NB4 (cell line): ENCODE measurements at regions not wholly inside any gene's neighbourhood (a gene's known extent, or its start where the extent isn't known, plus 50 kb on each side); places are given as distances from the start of the nearest gene placed in this dataset.

Experiments
- DNase-seq: peaks from one replicate; pipeline ENCODE4 v3.0.0; 2010; ENCODE audit warnings: low read depth
- H3K4me3 ChIP-seq: one replicate; pipeline ENCODE4 v1.5.1; 2011; ENCODE audit warnings: mild to moderate bottlenecking, low read depth, low read length, moderate library complexity
- MYC ChIP-seq: IDR thresholded peaks from 2 replicates; pipeline ENCODE4 v1.6.1; 2011; ENCODE audit warnings: low read depth, low read length
- POLR2A ChIP-seq: IDR thresholded peaks from 2 replicates; pipeline ENCODE4 v1.6.1; 2011; ENCODE audit warnings: mild to moderate bottlenecking; ENCODE audit not compliant: insufficient read length; ENCODE audit errors: extremely low read depth
- TF ChIP-seq, protein P1 (sequence below): IDR thresholded peaks from one replicate; pipeline ENCODE4 v1.5.1; 2012; ENCODE audit warnings: low read depth, low read length
- TF ChIP-seq, protein P2 (sequence below): IDR thresholded peaks from 2 replicates; pipeline ENCODE4 v1.6.1; 2011; ENCODE audit warnings: low read depth, low read length

DNA sequence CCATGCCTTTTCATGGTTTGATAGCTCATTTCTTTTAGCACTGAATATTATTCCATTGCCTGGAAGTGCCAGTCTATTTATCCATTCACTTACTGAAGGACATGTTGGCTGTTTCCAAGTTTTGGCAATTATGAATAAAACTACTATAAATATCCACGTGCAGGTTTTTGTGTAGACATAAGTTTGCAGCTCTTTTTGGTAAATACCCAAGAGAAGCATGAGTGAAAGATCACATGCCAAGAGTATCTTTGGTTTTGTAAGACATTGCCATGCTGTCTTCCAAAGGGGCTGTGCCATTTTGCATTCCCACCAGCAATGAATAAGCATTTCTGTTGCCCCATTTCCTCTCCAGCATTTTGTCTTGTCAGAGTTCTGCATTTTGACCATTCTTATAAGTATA is 120.9 kb downstream of the MANEA start:
- TF ChIP-seq, protein P1, sequence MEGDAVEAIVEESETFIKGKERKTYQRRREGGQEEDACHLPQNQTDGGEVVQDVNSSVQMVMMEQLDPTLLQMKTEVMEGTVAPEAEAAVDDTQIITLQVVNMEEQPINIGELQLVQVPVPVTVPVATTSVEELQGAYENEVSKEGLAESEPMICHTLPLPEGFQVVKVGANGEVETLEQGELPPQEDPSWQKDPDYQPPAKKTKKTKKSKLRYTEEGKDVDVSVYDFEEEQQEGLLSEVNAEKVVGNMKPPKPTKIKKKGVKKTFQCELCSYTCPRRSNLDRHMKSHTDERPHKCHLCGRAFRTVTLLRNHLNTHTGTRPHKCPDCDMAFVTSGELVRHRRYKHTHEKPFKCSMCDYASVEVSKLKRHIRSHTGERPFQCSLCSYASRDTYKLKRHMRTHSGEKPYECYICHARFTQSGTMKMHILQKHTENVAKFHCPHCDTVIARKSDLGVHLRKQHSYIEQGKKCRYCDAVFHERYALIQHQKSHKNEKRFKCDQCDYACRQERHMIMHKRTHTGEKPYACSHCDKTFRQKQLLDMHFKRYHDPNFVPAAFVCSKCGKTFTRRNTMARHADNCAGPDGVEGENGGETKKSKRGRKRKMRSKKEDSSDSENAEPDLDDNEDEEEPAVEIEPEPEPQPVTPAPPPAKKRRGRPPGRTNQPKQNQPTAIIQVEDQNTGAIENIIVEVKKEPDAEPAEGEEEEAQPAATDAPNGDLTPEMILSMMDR, result no peak
- TF ChIP-seq POLR2A (no peak), MYC (no peak)
- TF ChIP-seq, protein P2, sequence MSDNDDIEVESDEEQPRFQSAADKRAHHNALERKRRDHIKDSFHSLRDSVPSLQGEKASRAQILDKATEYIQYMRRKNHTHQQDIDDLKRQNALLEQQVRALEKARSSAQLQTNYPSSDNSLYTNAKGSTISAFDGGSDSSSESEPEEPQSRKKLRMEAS, result no peak
- DNase-seq, result no peak
- no peak overlapping the region for H3K4me3 ChIP-seq

GRCh38 chr6:95723638-95724037 is 146.3 kb downstream of the MANEA start:
- DNase-seq, result no peak
- H3K4me3 ChIP-seq, result no peak overlapping the region
- TF ChIP-seq, protein P1, result no peak
- TF ChIP-seq MYC (no peak), POLR2A (no peak)
- TF ChIP-seq, protein P2, result no peak

GRCh38 chr6:95725344-95725743 is 148.0 kb downstream of the MANEA start:
- DNase-seq, result no peak
- no peak overlapping the region for H3K4me3 ChIP-seq
- no peak for TF ChIP-seq POLR2A
- TF ChIP-seq MYC, result no peak
- TF ChIP-seq, protein P1, result no peak
- TF ChIP-seq, protein P2, result no peak

- no peak for DNase-seq
- TF ChIP-seq, protein P1, result no peak
- TF ChIP-seq, protein P2, result no peak
- TF ChIP-seq POLR2A, result no peak
- no peak for TF ChIP-seq MYC
- no peak overlapping the region for H3K4me3 ChIP-seq
Measured at GRCh38 chr6:95740157-95740556, 162.8 kb downstream of the MANEA start.

GRCh38 chr6:95741045-95741444 is 163.7 kb downstream of the MANEA start:
- DNase-seq, result no peak
- TF ChIP-seq POLR2A (no peak), MYC (no peak)
- TF ChIP-seq, protein P1, result no peak
- TF ChIP-seq, protein P2, result no peak

More at GRCh38 chr6:95741045-95741444, 163.7 kb downstream of the MANEA start:
- no peak overlapping the region for H3K4me3 ChIP-seq
